ENCODE measurements at regions not wholly inside any gene's neighbourhood (a gene's known extent, or its start where the extent isn't known, plus 50 kb on each side); places are given as distances from the start of the nearest gene placed in this dataset.
"Not testable (repeated sequence)": the region's sequence is repeated elsewhere in the genome, so short reads cannot be mapped to it uniquely, and the experiment has no call there.

GRCh38 chr10:78236416-78237015 is 202.9 kb downstream of the RPS24 start:
- ATAC-seq (ENCODE audit: insufficient read depth, low FRiP score) (no peak), DNase-seq (no peak)
- Histone ChIP-seq H3K9ac (ENCODE audit: insufficient read depth in 1 of 2, low read length in 2 of 2) (no peak overlapping the region), H3K36me3 (ENCODE audit: control insufficient read depth in 4 of 4, insufficient read depth in 4 of 4, low read length in 4 of 4) (no peaks in the 10 kb centered on the region), H3K9me3 (ENCODE audit: control insufficient read depth in 4 of 4, insufficient read depth in 3 of 4, low read length in 3 of 4) (no peaks in the 10 kb centered on the region), H3K4me3 (no peak overlapping the region), H3K4me1 (ENCODE audit: control insufficient read depth in 5 of 5, insufficient read depth in 5 of 5, low read length in 5 of 5) (no peaks in the 10 kb centered on the region), H3K27ac (ENCODE audit: low read depth in 1 of 2, low read length in 1 of 2) (no peak overlapping the region), H3K27me3 (ENCODE audit: control insufficient read depth in 3 of 3, insufficient read depth in 3 of 3, low read length in 2 of 3) (no peaks in the 10 kb centered on the region)
- TF ChIP-seq CTCF (IDR thresholded peaks at IDR 0.05; ENCODE audit: control extremely low read depth, extremely low read depth): no peak
- 52 to 75% methylated on average over 7 of the region's 7 CpGs for WGBS, 2 donors

- H3K27ac ChIP-seq (ENCODE audit: low read depth in 1 of 2, low read length in 1 of 2); H3K9ac ChIP-seq (ENCODE audit: insufficient read depth in 1 of 2, low read length in 2 of 2); H3K36me3 ChIP-seq (ENCODE audit: control insufficient read depth in 4 of 4, insufficient read depth in 4 of 4, low read length in 4 of 4); H3K9me3 ChIP-seq (ENCODE audit: control insufficient read depth in 4 of 4, insufficient read depth in 3 of 4, low read length in 3 of 4); H3K4me3 ChIP-seq; DNase-seq; H3K27me3 ChIP-seq (ENCODE audit: control insufficient read depth in 3 of 3, insufficient read depth in 3 of 3, low read length in 2 of 3); H3K4me1 ChIP-seq (ENCODE audit: control insufficient read depth in 5 of 5, insufficient read depth in 5 of 5, low read length in 5 of 5); ATAC-seq (ENCODE audit: insufficient read depth, low FRiP score): not testable (repeated sequence)
- WGBS, 2 donors: 76 to 85% methylated on average over 5 of the region's 5 CpGs
These were observed 204.3 kb downstream of the RPS24 start for GRCh38 chr10:78237951-78238350.

- Histone ChIP-seq H3K9me3 (ENCODE audit: control insufficient read depth in 4 of 4, insufficient read depth in 3 of 4, low read length in 3 of 4) (peaks cover 0 to 3% (median 0%) of the 10 kb centered on the region in 4 donors), H3K27me3 (ENCODE audit: control insufficient read depth in 3 of 3, insufficient read depth in 3 of 3, low read length in 2 of 3) (no peaks in the 10 kb centered on the region), H3K4me1 (ENCODE audit: control insufficient read depth in 5 of 5, insufficient read depth in 5 of 5, low read length in 5 of 5) (peaks cover 0 to 16% (median 2%) of the 10 kb centered on the region in 5 donors), H3K4me3 (no peak overlapping the region), H3K36me3 (ENCODE audit: control insufficient read depth in 4 of 4, insufficient read depth in 4 of 4, low read length in 4 of 4) (no peaks in the 10 kb centered on the region), H3K27ac (ENCODE audit: low read depth in 1 of 2, low read length in 1 of 2) (no peak overlapping the region), H3K9ac (ENCODE audit: insufficient read depth in 1 of 2, low read length in 2 of 2) (no peak overlapping the region)
- WGBS, 2 donors: 96 to 99% methylated on average over 2 of the region's 2 CpGs
- TF ChIP-seq CTCF (IDR thresholded peaks at IDR 0.05; ENCODE audit: control extremely low read depth, extremely low read depth): no peak
- DNase-seq (no peak), ATAC-seq (ENCODE audit: insufficient read depth, low FRiP score) (no peak)
These were observed 213.6 kb downstream of the RPS24 start for GRCh38 chr10:78247266-78247665.

GRCh38 chr10:78247821-78248220 is 214.2 kb downstream of the RPS24 start:
- H3K27me3 ChIP-seq (ENCODE audit: control insufficient read depth in 3 of 3, insufficient read depth in 3 of 3, low read length in 2 of 3): no peaks in the 10 kb centered on the region
- 35 to 57% methylated on average over 1 of the region's 1 CpG for WGBS, 2 donors
- H3K36me3 ChIP-seq (ENCODE audit: control insufficient read depth in 4 of 4, insufficient read depth in 4 of 4, low read length in 4 of 4): no peaks in the 10 kb centered on the region
- H3K4me3 ChIP-seq: no peak overlapping the region
- peaks cover 0 to 3% (median 0%) of the 10 kb centered on the region in 4 donors for H3K9me3 ChIP-seq (ENCODE audit: control insufficient read depth in 4 of 4, insufficient read depth in 3 of 4, low read length in 3 of 4)
- H3K9ac ChIP-seq (ENCODE audit: insufficient read depth in 1 of 2, low read length in 2 of 2): no peak overlapping the region
- H3K27ac ChIP-seq (ENCODE audit: low read depth in 1 of 2, low read length in 1 of 2): no peak overlapping the region
- no peak for ATAC-seq (ENCODE audit: insufficient read depth, low FRiP score)
- DNase-seq: no peak
- TF ChIP-seq CTCF (IDR thresholded peaks at IDR 0.05; ENCODE audit: control extremely low read depth, extremely low read depth): no peak
- H3K4me1 ChIP-seq (ENCODE audit: control insufficient read depth in 5 of 5, insufficient read depth in 5 of 5, low read length in 5 of 5): peaks cover 0 to 16% (median 4%) of the 10 kb centered on the region in 5 donors

Measured in lung (tissue), 11 donors.